ENCODE measurements at regions not wholly inside any gene's neighbourhood (a gene's known extent, or its start where the extent isn't known, plus 50 kb on each side); places are given as distances from the start of the nearest gene placed in this dataset.

DNA sequence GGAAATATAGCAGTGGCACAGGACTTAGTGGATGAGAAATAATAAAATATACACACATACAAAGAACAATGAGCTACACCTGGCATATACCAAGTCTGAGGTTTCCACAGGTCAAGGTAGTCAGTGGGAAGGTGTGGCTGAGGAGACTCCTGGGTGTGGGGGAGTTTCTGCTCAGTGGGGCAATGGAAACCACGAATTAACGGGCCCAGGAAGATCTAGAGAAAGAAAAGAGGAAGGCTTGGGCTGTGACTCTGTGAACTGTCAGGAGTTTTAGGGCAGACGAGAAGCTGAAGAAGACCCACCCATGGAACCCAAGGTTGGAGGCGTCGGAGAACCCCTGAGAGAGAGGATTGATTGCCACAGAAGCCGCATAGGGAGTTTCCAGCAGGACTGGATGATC, 196.5 kb downstream of the HERPUD2 start:
- no peak for FAIRE-seq

DNA sequence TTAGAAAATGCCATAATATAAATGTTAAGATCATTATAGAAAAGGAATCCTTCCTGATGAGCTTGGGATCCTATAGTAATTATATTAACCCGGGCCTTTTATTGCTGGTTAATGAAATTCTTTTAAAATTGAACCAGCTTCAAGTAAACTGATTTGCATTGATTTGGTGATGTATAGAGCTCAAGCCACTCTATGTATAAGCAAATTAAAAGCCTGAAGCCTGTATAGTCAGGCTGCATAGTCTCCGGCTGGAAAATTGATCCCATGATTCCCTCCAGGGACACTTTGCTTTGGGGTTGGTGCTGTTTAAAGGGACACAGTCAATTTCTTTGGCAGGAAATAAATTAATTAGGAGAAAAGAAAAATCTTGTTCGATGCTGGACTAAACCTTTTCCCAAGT, 199.1 kb downstream of the HERPUD2 start:
- FAIRE-seq = no peak

DNA sequence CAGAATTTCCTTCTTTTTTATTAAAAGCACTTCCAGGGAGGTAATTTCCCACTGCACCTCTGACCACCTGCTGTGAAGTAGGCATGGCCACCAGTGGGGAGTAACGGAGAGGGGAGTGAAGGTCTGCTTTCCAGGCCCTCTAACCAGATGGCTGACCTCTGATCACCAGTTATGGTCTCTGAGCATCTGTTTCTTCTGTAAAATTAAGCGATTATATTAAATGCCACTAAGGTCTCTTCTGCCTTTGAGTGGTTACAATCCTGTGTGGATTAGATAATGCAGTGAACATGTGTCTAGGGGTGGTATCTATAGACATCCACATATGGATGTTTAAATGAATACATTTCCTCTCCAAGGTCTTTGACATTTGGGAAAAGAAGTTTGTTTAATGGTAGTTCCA, 199.6 kb downstream of the HERPUD2 start:
- FAIRE-seq = no peak

DNA sequence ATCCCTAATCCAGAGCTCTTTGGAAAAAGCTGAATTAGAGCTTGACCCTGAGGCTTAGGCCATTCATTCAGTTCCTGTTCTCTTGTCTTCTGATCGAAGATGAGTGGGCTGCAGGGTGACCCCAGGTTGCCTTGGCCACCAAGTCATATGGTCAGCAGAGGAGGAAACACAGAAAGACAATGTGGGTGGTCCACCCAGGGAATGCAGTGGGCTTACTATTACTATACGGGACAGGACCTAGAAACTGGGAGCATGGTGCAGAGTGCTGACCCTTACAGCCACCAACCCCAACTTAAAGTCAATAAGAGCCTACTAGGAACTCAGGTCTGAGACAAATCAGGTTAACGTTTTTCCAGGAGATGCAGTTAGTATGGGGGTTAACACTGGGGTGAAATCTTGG, 200.5 kb downstream of the HERPUD2 start:
- FAIRE-seq = no peak

DNA sequence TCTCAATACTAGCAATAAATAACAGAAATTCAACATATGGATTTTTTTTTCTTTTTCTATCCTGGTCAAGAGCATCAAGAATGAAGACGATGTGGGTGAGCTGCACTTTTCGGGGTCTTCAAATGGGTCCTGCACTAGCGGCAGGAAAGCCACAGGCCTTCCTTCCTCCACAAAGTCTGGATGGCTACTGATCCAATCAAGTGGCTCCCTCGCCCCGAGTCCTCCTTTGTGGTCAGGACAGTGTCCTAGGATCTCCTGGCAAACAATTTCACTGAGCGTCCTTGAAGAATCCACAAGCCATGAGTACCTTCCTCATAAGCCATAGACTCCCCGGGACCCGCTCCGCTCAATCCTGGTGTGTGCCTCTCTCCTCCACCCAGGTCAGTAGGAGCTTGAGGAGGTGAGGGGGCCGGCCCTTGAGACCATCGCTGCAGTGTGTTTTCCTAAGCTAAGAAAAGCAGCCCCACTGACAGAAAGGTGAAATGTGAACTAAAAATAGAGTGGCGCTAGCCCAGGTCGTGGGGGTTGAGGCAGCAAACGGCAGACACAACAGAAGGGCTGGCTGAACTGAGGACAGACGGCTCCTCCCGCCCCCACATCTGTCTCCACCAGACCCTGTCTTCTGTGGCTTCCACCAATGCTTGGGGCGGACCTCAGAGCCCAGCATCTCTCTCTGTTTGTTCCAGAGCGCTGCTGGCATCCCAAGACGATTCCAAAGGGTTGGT, 202.3 kb downstream of the HERPUD2 start:
- no peak for FAIRE-seq

DNA sequence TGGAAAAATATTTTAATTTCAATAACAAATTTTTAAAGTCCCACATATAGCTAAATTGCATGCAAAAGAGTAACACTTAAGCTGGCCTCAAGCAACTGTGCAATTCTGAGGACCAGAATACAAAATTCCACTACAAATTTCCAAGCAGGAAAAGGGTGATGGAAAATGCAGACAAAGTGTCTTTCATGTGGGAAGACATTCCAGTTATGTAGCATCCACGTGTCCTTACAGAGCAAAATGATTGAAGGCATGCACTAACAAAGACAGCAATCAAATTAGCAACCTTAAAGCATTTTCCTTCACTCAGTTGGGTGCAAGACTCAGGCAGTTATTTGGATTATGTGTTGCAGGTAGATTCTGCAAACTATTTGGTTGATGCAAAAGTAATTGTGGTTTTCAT, 203.7 kb downstream of the HERPUD2 start:
- FAIRE-seq = no peak

DNA sequence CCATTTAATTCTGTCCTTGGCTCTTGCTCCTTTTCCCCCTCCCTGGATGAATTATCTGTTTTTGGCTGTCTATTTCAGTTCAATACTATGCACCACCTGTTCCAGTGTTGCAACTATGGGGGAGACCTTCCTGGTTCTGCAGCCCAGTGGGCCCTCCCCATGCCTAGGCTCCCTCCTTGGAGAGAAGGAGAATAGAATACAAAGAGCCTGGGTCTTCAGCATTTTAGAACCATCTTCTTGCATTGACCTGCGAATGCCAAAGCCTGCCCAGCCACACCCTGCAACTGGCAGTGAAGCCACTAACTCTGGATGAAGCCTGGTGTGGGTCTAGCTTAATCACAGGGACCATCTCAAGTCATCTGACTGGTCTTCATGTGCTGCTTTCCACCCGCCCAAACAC, 207.1 kb downstream of the HERPUD2 start:
- FAIRE-seq = no peak

DNA sequence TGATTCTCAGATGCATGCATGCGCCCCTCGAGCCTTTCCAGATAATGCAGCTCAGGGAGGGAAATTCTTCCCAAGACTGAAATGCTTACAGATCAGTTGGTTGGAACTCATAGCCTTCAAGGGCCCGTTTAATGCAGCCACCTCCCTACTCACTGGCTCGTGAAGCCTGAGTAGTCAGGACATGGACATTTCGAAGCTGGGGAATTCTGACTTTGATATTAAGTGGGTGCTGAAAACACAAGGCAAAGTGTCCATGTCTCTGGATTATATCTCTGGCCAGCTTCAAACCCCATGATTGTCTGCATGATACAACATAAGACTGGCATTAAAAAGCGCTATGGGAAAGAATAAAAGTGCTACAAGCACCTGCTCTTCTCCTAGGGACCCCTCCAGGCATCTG, 207.5 kb downstream of the HERPUD2 start:
- no peak for FAIRE-seq

DNA sequence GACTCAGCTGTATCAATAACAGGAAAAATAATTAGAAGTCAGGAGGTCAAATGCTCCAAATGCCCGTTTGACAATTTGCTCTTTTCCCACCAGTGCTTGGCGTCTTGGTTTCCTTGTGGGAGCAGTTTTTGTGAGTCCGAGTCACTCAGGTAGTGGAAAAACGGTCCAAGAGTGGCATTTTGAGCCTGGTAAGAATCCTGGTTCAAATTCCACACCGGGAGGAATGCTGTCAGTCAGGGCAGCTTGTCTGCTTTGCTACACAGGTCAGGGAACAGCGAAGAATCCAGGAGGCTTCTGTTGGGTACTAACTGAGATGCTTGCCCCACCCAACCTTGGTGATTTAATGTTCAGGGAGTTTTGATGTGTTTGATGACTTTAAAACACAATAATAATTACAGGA, 209.5 kb downstream of the HERPUD2 start:
- FAIRE-seq = no peak

DNA sequence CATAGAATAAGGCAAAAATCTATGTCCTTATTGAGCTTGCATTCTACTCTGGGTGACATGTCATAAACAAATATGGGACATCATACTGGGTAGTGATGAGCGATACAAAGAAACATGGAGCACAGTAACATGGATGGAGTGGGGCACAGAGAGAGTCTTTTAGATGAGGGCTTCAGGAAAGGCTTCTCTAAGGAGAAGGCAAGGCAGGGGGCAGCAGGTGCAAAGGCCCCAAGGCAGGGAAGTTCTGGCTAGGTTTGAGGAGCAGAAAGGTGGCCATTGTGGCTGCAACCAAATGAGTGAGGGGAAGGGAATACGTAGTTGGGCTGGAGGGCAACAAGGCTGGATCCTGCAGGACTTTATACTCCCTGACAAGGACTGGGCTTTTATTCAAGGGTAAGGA, 211.4 kb downstream of the HERPUD2 start:
- FAIRE-seq = no peak

DNA sequence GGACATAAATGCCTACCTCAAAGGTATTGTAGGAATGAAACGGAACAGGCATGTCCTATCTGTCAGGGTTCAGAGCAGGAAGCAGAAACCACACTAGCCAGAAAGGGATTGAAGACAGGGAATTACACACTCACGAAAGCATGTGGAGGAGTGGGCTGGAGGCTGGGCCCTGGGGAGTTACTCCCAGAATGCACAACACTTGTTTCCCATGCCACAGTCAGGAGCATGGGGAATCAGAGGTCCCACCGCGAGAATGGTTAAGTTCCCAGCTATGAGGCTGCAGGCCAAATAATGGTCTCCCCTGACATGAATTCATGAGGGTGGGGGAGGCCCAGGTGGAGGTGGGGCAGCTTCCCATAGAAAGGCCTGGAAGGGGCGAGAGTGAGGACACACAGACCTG, 212.7 kb downstream of the HERPUD2 start:
- FAIRE-seq = no peak

DNA sequence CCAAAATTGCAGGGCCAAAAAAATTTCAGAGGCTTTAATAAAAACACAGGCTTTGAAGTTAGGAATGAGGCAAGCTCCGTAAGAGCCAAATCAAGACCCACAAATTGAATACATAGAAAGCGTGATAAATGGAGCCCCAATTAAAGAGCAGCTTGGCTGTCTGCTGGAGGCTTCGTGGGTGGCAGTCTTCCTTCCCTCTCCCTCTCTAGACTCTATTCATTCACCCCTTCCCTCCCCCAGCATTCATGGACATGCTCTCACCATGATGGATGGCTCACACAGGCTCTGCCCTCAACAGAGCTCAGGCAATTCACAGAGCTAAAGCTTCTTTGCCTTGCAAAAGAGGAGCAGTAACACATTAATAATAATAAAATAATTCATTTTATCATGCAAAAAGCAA, 214.1 kb downstream of the HERPUD2 start:
- no peak for FAIRE-seq

DNA sequence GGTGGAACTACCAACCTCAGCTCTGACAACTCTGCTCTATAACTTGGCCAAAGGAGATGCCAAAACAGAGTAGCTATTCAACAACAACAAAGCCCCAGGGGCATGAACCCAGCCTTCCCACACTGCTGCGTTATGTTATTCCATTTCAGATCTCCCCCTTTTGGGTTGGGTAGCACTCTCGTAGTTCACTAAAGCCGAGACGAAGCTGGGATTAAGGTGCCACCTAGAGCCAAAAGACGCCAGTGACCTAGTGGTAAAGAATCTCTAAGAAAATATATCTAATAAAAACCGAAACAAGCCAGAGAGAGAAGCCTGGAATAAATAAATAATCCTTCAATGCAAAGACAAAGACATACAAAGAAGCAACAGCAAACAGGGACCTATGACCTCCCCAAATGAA, 217.3 kb downstream of the HERPUD2 start:
- FAIRE-seq = no peak

DNA sequence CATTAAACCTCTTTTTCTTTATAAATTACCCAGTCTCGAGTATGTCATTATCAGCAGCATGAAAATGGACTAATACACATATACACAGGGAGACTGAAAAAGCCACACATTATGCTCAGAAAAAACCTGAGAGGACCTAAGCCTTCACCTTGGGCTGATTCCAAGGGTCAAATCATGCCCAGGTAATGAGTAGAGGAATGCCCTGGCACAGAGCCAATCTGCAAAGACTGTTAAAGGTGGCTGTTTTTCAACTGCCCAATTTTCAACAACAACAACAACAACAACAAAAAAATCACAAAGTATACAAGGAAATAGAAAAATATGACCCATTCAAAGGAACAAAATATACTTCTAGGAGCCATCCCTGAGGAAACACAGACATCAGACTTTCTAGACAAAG, 220.2 kb upstream of the TBX20 start:
- FAIRE-seq = no peak

DNA sequence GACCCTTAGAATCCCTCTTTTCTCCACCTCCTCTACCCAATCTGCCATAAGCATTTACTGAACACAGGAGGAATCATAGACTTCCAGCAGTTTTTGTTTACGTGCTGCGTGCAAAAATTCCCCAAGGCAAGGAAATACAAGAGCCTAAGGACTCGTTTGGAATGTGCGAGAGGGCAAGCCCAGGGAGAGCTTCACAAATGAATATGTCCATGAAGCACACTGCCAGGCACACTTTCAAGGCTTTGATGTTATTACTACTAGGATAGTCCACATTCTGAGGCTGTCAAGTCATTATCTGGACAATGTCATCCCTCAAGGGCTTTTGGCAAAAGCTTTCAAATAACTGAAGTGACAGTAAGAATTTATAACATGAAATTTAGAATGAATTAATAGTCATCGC, 214.7 kb upstream of the TBX20 start:
- no peak for FAIRE-seq

DNA sequence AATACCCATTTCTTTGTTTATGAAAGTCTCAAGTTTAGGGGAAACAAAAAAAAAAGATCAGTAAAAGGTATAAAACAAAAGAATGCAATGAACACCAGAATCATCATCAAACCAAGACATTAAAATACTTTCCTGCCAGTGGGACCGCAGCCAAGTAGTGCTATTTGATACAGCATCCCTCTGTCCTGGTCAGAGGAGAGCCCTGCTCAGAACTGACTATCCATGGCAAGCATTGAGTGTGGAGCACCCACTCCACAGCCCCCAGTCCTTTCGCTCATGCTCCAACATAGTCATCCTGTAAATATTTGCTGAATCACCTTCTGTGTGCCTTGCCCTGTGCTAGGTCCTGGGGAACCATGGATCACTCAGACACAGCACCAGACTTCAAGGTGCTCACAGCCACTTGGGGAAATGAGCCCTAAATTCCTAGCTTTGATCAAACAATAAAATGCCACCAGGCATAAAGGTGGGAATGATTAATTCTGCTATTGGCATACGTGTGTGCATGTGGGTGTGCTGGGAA, 213.6 kb upstream of the TBX20 start:
- FAIRE-seq = no peak

DNA sequence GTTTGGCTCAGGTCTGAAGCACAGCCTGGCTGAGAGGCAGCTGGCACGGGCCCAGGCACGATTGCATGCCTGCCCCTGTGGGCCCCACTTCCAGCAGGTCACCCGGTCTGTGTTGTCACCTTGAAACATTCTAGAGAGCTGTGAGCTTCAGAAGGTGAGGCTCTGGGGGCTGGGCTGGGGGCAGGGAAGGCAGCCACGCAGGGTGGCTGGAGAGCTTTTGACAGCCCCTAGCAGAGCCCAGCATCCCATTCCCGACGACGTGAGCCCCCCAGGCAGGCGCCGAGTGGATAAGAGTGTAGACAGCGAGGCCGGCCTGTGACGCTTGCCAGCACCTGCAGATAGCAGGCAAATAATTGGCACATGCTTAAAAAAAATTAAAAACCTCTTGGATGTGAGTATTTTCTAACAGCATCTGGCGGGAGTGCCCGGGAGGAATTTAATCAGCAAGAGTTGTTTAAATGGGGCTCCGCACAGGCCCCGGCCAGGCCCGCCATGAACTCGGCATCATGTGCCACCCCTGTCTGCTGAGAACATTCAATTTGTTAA, 212.0 kb upstream of the TBX20 start:
- FAIRE-seq = no peak

DNA sequence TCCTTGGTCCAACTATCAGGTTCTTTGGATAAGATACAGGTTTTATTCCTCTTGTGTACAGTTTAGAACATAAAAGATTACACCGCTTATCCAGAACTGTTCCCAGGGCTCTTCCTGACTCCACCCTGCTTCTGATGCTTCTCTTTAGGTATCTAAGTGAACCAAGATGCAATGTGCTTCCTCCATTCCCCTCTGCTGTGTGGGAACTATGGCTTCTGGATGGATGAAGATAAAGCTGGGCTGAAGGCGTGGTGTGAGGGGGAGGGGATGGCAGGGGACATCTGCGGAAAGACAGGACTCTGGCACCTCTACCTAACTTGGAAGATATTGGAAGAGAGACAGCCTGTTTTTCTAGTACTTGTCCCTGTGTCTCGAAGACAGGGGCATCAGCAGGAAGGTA, 209.9 kb upstream of the TBX20 start:
- no peak for FAIRE-seq

DNA sequence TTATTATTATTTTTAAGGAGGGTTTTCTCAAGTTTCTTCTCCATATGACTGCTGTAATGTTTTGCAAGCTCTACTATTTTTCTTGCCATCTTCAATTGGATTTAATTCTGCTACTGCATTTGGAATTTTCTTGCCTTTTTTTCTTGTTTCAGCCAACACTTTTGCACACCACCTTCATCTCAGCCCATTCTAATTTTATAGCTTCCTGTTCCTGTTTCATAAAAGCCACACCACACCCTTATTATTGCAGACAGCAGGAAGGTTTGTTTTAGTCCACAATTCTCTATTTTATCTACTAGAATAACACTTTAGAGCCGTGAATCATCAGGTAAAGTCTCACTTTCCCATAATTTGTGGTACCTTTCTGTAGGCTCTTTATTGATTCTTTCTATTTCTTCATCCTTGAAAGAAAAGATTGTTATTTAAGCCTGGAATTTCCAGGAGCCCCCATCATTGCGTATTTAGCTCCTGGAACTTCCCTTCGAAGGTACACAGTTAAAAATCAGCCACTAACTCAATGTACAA, 209.3 kb upstream of the TBX20 start:
- no peak for FAIRE-seq

DNA sequence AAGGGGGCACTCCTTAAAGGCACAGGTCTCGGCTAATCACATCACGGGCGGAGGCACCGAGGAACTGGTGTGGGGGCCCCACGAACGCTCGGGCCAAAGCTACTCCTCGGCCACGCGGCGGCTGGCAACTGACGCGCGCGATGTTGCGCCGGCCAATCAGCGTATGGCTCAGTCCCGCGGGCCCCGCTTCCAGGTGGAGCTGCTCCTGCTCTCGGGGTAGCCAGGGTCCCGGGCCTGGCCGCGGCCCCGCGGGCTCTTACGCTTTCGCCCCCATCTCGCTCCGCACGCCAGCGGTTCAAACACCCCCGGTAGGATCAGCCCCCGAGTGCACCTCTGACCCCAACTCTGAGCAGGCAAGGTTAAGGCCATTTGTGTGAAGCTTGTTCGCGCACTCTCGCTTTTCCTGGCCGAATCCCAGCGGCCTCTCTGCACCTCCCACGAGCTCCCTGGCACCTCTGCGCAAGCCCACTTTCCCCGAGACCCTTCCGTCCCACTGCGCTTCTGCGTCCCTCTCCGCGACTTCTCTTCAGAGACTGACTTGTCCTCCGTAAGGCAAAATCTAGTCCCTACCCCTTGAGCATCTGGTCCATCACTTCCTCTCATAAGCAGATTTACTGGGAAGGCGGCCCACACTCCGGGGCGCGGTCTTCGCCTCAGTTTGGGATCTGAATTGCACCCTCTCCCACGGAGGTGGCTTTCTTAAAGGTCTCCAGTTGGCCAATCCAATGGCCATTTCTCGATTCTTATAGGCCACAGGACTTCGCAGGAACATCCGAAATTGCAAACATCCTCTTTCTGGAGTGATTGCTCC, 200.9 kb upstream of the TBX20 start:
- no peak for FAIRE-seq

DNA sequence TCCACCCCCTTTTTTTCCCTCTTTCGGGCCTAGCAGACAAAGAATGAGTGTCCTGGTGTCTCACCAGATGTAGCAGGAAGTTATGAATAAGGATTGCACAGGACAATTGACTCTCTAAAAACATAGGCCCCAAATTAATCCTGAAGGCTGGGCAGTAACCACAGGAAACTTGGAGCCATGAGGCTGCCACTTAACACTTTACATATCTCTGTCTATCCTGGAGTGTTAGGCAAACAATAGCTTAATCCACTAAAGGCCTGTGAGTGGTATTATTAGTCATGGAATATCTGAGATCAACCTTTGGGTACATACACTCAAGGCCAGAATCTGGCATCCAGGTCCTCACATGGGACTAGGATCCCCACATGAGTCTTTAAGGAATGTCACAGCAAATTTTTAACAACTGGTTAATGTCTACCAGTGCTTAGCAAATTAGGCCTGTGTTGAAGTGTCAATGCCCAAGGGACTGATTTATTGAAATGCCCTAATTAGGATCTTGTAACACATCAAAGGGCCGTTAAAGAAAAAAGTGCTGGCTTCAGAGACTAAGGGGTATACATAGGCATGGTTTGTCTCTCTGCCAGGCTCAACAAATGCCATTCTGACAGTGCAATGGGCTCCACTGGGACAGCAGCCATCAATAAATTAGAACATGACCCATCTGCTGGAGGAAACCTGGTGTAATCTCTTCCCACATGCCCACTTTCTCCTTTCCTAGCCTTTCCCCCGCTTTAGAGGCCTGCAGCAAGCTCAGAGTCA, 196.7 kb upstream of the TBX20 start:
- no peak for FAIRE-seq

DNA sequence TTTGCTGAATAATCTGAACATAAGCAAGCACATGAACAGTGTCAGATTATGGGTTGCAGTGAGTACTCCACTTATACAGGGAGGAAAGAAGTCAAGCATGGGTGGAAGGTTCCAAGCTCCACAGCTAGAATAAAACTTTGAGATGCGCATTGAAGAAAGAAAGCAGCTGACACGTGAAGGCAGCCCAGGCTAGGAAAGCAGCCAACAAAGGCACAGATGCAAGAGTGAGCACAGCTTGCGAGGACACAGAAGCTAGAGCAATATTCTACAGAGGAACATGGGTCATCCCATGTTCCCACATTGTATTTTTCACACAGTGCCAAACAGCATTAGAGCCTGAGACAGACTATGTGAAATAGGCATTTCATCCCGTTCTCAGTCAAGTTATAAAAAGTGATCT, 194.6 kb upstream of the TBX20 start:
- FAIRE-seq = no peak

DNA sequence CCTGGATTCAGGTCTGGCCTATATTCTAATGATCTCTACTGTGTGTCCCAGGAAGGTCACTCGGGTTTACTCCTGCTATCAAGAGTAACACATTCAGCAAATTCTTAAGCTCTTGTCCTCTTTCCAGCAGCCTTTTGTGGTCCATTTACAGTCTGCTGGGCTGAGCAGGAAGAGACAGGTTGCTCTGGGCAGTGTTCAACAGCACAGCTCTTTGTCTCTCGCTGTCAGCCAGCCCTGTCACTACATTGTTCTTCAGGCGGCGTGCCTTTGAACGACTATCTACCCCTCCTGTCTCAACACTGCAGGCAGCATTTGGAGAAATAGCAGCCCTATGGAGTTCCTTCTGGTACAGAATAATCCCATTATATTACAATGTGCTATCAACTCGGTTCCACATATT, 192.2 kb upstream of the TBX20 start:
- FAIRE-seq = no peak

All from TTC549 (cell line).